ENCODE measurements at regions not wholly inside any gene's neighbourhood (a gene's known extent, or its start where the extent isn't known, plus 50 kb on each side); places are given as distances from the start of the nearest gene placed in this dataset.

DNA sequence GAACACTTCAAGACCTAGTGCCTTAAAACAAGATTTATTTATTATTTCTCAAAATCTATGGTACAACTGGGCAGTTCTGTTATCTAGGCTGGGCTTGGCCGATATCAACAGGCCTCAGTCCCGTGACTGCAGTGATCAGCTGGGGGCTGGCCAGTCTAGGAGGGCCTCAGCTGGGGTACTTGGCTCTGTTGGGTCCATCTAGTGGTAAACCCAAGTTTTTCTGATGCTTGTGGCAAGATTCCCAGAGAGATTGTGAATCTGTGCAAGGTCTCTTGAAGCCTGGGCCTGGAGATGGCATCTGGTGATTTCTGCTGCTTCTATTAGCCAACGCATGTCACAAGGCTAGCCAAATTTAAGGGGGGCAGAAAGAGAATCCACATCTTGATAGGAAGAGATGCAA lies 482.4 kb upstream of the SGO1 start:
- no peak for DNase-seq
- no peaks in the 10 kb centered on the region for H3K36me3 ChIP-seq
- intact Hi-C loops (cut with DNase I; ENCODE audit: low total_unique reads): no loop called here
- H3K27me3 ChIP-seq (replicated peaks in 1 of 7): no peaks in the 10 kb centered on the region
- no peak overlapping the region for H3K27ac ChIP-seq
- 75 to 88% (median 80%) methylated on average over 3 of the region's 3 CpGs for WGBS, 5 donors
- TF ChIP-seq, protein P1, sequence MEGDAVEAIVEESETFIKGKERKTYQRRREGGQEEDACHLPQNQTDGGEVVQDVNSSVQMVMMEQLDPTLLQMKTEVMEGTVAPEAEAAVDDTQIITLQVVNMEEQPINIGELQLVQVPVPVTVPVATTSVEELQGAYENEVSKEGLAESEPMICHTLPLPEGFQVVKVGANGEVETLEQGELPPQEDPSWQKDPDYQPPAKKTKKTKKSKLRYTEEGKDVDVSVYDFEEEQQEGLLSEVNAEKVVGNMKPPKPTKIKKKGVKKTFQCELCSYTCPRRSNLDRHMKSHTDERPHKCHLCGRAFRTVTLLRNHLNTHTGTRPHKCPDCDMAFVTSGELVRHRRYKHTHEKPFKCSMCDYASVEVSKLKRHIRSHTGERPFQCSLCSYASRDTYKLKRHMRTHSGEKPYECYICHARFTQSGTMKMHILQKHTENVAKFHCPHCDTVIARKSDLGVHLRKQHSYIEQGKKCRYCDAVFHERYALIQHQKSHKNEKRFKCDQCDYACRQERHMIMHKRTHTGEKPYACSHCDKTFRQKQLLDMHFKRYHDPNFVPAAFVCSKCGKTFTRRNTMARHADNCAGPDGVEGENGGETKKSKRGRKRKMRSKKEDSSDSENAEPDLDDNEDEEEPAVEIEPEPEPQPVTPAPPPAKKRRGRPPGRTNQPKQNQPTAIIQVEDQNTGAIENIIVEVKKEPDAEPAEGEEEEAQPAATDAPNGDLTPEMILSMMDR (IDR thresholded peaks at IDR 0.05 in 8 of 11, conservative IDR thresholded peaks at IDR 0.05 in 3 of 11): no peak
- no peak for TF ChIP-seq POLR2AphosphoS5 (IDR thresholded peaks at IDR 0.05)
- TF ChIP-seq POLR2A (IDR thresholded peaks at IDR 0.05): no peak
- H3K9me3 ChIP-seq: peaks cover 0 to 6% (median 0%) of the 10 kb centered on the region in 8 donors
- no peaks in the 10 kb centered on the region for H3K4me1 ChIP-seq
- no peak overlapping the region for H3K4me3 ChIP-seq

DNA sequence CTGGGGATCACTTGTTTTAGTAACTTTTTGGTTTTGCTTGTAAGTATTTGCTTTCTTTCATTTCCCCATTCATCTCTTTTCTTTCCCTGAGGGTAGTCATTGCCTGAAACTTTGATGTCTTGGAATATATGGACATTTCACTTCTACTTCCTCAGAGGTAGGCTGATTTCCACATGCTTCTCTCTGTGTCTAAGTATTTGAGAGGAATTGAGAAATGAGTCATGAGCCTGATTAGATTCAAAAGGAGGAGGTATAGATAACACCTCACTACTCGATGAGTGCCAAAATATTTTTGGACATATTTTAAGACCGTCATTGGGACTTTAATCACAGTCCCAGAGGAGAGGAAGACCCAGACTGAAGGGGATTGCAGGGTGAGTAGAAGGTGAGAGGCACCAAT lies 480.1 kb upstream of the SGO1 start:
- no peak overlapping the region for H3K4me3 ChIP-seq
- no peak overlapping the region for H3K27ac ChIP-seq
- WGBS, 5 donors: 77 to 89% (median 84%) methylated on average over 2 of the region's 2 CpGs
- intact Hi-C loops (cut with DNase I; ENCODE audit: low total_unique reads): no loop called here
- no peak for TF ChIP-seq POLR2A (IDR thresholded peaks at IDR 0.05)
- no peak for TF ChIP-seq POLR2AphosphoS5 (IDR thresholded peaks at IDR 0.05)
- TF ChIP-seq, protein P1 (IDR thresholded peaks at IDR 0.05 in 8 of 11, conservative IDR thresholded peaks at IDR 0.05 in 3 of 11): no peak
- no peaks in the 10 kb centered on the region for H3K36me3 ChIP-seq
- H3K27me3 ChIP-seq (replicated peaks in 1 of 7): no peaks in the 10 kb centered on the region
- peaks cover 0 to 4% (median 0%) of the 10 kb centered on the region in 8 donors for H3K9me3 ChIP-seq
- no peak for DNase-seq
- no peaks in the 10 kb centered on the region for H3K4me1 ChIP-seq

DNA sequence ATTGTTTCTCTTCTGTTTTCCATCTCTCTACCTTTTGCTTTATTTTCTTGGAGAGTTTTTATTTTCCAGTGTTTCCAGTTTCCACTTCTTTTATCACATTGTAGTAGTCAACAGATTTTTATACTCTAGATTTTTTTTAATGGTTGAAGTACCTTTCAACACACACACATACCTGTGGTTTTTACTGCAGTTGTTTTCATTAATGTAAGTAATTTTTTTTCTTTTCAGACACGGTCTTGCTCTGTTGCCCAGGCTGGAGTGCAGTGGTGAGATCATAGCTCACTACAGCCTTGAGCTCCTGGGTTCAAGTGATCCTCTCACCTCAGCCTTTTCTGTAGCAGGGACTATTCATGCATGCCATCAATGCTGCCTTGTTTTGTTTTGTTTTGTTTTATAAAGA lies 472.5 kb upstream of the SGO1 start:
- TF ChIP-seq, protein P1 (IDR thresholded peaks at IDR 0.05 in 8 of 11, conservative IDR thresholded peaks at IDR 0.05 in 3 of 11): no peak
- 64 to 83% (median 71%) methylated on average over 1 of the region's 1 CpG for WGBS, 5 donors
- H3K4me1 ChIP-seq: no peaks in the 10 kb centered on the region
- no peaks in the 10 kb centered on the region for H3K36me3 ChIP-seq
- no peak overlapping the region for H3K4me3 ChIP-seq
- no peak for DNase-seq
- no peak overlapping the region for H3K27ac ChIP-seq
- H3K27me3 ChIP-seq (replicated peaks in 1 of 7): no peaks in the 10 kb centered on the region
- intact Hi-C loops (cut with DNase I; ENCODE audit: low total_unique reads): no loop called here
- peaks cover 0 to 33% (median 17%) of the 10 kb centered on the region in 8 donors for H3K9me3 ChIP-seq

DNA sequence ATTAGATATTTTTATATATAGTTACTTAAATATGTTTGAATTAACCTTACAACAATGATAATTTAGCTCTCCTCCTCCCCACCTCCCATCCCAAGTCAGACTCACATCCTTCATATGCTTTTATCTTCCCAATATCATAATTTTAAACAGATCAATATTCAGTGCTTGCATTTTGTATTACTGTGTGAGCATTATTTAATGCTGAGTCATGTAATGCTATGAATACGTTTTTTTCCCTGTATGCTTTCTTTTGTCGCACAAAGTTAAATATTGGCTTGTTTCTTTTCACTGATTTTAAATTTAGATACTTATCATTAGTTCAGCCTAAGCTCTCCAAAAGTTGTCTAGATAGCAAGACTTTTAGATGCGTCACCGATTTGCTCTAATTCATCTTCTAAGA lies 471.6 kb upstream of the SGO1 start:
- TF ChIP-seq, protein P1 (IDR thresholded peaks at IDR 0.05 in 8 of 11, conservative IDR thresholded peaks at IDR 0.05 in 3 of 11): no peak
- no peak for TF ChIP-seq POLR2AphosphoS5 (IDR thresholded peaks at IDR 0.05)
- no peak for TF ChIP-seq POLR2A (IDR thresholded peaks at IDR 0.05)

More for the DNA sequence above, 471.6 kb upstream of the SGO1 start:
- H3K27ac ChIP-seq: no peak overlapping the region
- no peaks in the 10 kb centered on the region for H3K36me3 ChIP-seq
- no peaks in the 10 kb centered on the region for H3K27me3 ChIP-seq (replicated peaks in 1 of 7)
- intact Hi-C loops (cut with DNase I; ENCODE audit: low total_unique reads): no loop called here
- H3K4me3 ChIP-seq: no peak overlapping the region
- no peak for DNase-seq
- 87 to 95% (median 92%) methylated on average over 4 of the region's 4 CpGs for WGBS, 5 donors
- H3K4me1 ChIP-seq: no peaks in the 10 kb centered on the region
- H3K9me3 ChIP-seq: peaks cover 0 to 33% (median 17%) of the 10 kb centered on the region in 8 donors

Measured in spleen (tissue), 11 donors.